GM18858 (cell line): ENCODE measurements at regions not wholly inside any gene's neighbourhood (a gene's known extent, or its start where the extent isn't known, plus 50 kb on each side); places are given as distances from the start of the nearest gene placed in this dataset.
"Not testable (repeated sequence)": the region's sequence is repeated elsewhere in the genome, so short reads cannot be mapped to it uniquely, and the experiment has no call there.

Experiments
- ATAC-seq: cut with Tn5 transposase; IDR thresholded peaks from one replicate; pipeline ENCODE4 v1.9.1; 2021; ENCODE audit not compliant: unreplicated experiment

DNA sequence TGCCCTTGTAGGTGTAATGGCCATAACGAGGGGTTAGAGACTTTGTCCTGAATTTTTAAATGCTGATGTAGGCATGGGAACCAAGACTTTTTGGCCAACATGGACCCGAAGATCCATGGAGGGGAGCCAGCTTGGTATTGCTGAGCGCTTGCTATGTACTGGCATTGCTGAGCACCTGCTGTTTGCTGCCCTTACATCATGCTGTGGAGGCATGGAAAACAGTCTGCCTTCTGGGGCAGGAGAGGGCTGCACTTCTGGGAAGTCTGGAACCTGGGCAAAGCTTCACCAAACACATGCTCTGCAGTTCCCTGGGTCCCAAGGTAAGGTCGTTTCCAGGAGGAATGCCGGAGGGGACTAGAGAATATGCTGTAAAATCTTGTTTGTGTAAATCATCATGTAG lies 86.3 kb upstream of the CNIH3 start:
- ATAC-seq = no peak

DNA sequence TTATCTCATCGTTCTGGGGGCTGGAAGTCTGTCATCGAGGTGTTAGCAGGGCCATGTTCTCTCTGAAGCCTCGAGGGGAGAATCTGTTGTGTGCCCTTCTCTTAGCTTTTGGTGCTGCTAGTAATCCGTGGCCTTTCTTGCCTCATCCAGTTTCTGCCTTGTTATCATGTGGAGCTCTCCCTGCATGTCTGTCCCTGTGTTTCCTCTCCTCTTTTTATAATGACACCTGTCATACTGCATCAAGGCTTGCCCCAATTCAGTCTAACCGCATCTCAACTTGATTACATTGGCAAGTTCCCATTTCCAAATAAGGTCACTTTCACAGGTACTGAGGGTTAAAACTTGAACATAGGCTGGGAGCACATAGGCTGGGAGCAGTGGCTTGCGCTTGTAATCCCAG lies 82.6 kb upstream of the CNIH3 start:
- no peak for ATAC-seq

DNA sequence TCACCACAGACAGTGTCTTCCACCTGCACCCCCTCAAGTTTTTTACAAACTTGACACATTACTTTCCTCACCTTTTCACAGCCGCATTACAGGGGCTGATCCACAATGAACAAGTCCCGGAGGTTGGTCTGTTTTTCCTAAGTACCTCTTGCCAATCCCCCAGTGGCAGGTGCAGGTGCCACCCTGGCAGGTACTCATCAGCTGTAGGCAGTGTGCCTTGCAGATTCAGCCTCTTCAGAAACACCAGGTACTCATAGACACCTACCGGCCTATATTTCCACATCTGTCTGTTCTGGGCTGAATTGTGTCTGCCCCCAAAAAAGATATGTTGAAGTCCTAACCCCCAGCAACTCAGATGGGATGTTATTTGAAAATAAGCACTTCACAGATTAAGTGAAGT lies 81.4 kb upstream of the CNIH3 start:
- no peak for ATAC-seq

DNA sequence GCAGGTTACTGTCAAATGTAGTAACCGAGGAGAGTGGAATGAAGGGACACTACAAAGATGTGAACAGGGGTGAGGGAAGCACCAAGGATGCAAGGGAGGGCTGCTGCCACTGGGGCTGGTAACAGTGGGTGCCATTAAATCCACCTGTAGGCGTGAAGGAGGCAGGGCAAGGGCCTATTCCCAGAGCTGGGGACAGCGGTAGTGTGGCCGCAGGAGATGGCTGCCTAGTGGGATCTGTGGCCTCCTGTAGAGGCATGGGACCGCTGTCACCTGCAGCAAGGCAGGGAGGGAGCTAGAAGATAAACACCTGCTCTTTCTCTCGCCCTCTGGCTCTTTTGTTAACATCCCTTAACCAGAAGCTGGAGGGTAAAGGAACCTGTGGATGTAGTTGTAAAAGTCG lies 80.5 kb upstream of the CNIH3 start:
- no peak for ATAC-seq

DNA sequence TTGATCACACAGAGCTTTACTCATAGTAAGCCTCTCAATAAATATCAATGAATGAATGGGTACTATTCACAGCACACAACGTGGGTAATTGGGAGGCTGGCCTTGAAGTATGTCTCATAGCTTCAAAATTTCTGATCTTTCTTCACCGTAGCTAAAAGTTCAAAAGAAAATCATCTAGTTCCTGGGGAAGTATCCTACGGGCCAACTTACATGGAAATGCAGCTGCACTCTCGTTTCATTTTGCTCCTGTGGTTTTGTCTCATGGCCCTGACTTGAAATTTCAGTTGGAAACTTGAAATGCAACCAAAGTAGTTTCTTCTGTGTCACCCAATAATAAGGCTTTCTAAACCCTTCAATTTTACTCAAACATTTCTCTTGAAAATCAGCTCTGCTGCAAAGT lies 76.1 kb upstream of the CNIH3 start:
- ATAC-seq = no peak

DNA sequence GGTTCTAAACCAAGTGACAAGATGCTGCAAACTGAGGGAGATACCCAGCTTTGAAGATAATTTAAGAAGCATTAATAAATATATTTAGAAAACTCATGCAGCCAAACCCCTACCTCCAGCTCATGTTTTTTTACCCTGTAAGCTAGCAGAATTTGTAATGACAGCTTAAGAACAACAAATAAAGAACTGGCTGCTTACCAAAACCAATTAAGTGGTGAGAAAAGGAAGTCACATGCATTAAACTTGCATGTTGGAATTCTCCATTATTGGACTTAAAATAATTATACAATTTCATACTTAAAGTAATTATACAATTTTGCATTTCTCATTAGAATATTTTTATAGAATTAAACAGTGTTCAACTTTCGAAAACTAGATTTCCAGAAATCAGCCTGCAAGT lies 75.6 kb upstream of the CNIH3 start:
- no peak for ATAC-seq

DNA sequence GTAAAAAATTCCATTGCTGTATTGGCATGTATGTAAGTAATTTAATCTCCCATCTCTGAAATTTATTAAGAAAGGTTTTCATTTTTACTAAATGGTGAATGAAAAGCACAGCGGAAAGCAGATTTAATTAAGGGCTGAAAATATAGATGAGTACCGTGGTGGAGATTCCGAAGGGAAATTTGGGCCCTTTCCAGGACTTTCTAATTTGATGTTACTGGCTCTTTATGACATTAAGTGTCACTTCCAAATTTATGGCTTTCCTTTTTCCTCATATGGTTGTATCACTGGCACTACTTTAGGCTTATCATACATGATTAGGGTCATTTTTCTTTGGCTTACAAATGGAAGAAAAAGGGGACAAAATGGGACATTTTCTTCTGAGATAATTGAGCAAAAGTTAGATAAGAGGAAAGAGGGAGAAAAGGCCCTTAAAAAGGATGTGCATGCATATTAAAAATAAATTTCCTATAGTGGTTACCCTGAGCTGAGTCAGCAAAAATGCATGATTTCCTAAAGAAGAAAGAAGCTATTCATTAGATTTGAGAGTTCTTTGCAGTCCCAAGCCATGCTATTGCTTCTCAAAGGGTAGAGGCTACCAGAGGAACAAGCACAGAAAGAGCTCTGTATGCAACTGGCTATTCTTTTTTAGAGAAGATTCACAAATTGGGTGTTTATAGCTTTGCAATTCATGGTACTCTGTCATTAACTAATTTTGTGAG lies 74.9 kb upstream of the CNIH3 start:
- no peak for ATAC-seq

DNA sequence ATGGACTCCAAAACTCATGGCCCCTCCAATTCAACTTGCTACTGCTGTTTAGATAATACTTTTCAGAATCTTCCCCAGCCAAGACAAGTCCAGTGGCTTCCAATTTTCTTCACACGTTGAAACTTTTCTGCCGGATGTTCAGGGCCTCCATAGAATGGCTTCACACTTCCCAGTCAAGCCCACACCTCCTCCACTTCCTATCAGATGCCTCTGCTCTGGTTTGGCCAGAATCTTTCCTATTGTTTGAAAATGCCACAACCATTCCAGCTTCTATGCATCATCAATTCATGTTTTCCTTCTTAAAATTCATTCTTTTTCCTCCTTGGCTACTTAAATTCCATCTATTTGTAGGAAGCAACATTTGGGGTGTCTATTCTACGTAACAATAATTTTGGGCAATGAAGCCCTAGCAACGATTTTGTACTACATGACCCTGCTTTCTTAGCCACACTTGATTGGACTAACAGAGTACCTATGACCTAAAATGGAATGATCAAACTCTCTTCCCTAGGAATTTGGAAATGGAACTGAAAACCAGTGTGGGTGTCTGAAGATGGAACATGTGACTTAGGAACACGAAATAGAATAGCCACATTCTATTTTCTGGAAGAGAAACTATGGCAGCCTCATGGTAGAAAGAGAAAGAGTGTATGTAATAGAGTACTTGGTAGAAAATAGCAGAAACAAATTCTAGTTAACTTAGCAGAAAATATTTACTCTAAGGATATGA lies 74.1 kb upstream of the CNIH3 start:
- ATAC-seq = no peak

DNA sequence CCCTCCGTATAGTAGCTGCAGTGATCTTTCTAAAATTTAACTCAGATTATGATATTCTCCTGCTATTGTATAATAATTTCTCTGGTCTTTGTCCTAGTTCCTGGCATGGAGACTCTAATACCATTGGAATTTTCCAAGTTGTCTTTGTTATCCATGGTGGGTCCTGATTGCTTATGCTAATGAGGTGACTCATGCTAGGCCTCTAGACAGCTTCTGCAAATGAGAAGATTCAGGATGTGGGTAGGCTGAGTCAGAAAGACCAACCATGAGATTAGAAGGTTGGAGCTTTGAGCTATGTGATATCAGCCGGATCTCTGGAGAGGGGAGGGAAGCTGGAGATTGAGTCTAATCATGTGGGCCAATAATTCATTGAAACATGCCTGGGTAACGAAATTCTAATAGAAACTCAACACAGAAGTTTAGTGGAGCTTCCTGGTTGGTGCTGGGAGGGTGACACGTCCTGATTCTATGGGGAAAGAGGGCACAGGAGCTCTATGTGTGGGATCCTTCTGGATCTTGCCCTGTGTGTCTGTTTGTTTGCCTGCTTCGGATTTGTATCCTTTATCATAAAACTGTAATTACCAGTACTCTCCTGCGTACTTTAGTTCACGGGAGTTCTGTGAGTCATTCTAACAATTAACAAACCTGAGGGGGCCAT lies 73.2 kb upstream of the CNIH3 start:
- ATAC-seq = no peak

DNA sequence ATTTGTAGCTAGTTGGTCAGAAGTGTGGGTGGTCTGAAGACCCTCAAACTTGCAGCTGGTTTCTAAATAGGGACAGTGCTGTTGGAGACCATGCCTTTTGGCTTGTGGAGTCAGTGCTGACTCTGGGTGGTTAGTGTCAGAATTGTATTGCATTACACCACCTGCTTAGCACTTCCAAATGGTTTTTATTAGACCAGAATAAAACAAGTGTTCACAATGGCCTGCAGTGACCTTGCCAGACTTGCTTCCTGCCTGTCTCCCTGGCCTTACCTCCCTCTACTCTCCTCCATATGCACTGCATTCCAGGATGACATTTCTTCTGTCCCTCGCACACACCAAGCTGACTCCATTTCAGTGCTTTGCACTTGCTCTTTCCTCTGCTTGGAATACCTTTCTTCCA lies 72.7 kb upstream of the CNIH3 start:
- no peak for ATAC-seq

DNA sequence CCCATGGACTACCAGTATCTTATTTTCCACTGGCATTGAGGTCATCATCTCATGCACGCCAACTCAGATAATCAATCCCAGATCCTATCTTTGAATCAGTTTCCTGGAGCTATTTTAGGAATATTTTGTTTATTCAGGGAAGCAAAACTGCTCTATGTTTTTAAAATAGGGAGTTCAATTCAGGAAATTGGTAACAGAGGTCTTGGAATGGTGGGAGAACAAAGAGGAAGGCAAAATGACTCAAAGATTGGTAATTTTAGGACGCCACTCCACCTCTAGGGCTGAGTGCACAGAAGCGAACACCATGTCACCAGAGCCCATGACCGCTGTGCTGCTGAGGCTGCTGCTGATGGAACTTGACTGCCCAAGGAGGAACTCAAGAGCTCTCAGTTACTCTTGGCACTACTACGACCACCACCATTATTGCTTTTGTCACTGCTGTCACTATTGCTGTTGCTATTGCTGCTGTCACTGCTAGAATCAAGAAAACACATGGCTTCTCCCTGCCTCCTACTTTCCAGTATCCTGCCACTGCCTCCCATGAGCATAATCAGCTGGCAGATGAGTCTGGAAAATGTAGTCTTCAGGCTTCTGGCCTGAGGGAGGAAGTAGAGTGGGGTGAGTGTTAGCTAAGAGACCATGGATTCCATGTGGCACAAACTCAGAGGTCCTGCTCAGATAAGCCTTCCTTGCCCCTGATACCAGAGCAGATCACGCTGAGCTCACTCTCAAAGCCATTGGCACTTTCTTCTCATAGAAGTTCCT lies 71.6 kb upstream of the CNIH3 start:
- ATAC-seq = no peak

DNA sequence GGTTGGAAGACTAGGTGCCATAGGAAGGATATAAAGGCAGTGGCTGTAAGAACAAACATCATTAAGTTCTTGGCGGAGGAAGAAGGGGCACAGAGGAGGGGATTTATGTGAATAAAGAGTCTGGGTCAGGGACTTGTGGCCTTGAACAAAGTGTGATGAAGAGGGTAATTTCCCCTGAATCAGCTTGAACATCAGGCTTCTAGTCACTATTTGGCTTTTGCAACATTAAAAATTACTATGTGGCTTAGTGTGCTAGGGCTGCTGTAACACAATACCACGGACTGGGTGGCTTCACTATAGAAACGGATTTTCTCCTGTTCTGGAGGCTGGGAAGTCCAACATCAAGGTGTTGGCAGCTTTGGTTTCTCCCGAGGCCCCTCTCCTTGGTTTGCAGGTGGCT lies 70.5 kb upstream of the CNIH3 start:
- ATAC-seq = no peak

DNA sequence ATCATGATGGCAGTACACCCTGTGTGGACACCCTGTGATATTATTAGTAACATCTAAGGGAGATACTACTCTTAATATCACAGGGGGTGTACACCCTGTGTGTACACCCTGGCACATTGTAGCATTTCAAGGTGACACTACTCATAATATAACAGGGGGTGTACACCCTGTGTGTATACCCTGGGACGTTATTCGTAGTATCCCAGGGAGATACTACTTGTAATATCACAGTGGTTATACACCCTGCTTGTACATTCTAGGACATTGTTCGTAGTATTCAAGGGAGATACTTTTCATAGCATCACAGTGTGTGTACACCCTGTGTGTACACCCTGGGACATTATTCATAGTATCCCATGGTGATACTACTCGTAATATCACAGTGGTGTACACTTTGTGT lies 67.4 kb upstream of the CNIH3 start:
- ATAC-seq = no peak

DNA sequence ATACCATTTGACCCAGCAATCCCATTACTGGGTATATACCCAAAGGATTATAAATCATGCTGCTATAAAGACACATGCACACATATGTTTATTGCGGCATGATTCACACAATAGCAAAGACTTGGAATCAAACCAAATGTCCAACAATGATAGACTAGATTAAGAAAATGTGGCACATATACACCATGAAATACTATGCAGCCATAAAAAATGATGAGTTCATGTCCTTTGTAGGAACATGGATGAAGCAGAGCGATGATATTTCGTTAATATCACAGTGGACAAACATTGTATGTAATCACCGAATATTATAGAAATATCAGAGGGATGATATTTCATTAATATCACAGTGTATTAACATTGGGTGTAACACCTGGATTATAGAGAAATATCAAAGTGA lies 64.9 kb upstream of the CNIH3 start:
- not testable (repeated sequence) for ATAC-seq

DNA sequence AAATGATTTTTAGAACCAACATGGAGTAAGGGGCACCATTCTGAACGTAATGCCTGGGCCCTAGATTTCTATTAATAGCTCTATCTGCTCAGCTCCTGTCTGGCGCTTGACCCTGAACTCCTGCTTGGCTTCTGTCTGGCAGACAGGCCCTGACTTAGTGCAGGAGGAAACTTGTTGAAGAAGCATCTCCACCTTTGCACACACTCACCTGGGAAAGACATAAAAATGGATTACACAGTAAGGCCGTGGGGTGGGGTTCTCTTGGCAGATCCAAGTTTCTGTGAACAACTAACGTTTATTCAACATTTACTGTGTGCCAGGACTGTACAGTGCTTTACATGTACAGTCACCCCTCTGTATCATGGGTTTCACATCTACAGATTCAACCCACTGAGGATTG lies 62.1 kb upstream of the CNIH3 start:
- no peak for ATAC-seq

DNA sequence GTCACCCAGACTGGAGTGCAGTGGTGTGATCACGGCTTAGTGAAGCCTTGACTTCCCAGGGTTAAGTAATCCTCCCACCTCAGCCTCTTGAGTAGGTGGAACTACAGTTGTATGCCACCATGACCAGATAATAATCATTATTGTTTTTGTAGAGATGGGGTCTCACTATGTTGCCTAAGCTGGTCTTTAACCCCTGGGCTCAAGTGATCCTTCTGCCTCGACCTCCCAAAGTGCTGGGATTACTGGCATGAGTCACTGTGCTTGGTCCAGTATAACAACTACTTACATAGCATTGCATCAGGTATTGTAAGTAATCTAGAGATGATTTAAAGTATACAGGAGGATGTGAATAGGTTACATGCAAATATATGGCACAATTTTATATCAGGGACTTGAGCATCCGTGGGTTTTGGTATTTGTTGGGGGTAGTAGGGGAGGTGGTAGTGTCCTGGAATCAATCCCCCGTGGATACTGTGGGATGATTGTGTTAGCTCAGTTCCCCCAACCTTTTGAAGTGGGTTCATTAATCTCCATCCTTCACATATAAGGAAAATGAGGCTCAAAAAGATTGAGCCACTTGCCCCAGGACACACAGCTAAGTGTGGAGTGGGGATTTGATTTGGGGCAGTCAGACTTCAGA lies 61.4 kb upstream of the CNIH3 start:
- no peak for ATAC-seq

DNA sequence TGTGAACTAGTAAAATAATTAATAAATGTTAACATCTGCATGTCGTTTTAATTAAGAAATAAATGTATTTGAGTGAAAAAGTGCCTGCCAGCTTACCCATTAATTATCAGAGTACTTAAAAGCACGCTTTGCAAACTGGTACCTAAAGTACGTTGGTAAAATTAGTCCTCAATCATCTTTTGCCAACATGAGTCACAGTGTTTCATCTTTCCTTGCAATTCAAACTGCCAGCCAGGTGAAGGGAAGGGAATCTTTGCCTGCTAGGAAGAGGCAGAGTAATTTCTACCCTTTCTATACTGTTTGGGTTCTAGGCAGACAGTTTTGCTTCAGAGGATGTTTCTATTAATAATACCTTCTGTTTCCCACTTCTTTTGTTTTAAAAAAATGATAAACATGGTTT lies 57.2 kb upstream of the CNIH3 start:
- no peak for ATAC-seq

DNA sequence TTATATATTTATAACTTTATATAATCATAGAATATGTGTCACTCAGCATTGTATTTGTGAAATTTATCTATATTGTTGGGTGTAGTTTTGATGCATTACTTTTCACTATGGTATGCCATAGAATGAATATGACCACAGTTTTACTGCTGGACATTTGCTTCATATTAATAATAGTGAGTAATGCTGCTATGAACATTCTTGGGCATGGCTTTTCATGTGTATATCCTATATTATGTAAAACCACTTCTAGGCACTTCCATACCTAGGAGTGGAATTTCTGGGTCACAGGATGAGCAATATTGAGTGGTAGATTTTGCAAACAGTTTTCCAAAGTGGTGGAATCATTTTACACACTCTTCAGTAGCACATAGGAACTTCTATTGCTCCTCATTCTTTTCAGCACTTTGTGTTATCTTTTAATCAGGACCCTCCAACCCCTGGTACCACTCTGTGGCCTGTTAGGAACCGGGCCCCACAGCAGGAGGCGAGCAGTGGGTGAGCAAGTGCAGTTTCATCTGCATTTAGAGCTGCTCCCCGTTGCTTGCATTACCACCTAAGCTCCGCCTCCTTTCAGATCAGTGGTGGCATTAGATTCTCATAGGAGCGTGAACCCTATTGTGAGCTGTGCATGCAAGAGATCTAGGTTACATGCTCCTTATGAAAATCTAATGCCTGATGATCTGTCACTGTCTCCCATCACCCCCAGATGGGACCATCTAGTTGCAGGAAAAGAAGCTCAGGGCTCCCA lies 56.0 kb upstream of the CNIH3 start:
- no peak for ATAC-seq

DNA sequence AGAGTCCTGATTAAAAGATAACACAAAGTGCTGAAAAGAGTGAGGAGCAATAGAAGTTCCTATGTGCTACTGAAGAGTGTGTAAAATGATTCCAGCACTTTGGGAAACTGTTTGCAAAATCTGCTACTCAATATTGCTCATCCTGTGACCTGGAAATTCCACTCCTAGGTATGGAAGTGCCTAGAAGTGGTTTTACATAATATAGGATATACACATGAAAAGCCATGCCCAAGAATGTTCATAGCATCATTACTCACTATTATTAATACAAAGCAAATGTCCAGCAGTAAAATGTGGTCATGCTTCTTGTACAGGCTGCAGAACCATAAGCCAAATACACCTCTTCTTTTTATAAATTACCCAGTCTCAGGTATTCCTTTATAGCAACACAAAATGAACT lies 53.2 kb upstream of the CNIH3 start:
- ATAC-seq = not testable (repeated sequence)

DNA sequence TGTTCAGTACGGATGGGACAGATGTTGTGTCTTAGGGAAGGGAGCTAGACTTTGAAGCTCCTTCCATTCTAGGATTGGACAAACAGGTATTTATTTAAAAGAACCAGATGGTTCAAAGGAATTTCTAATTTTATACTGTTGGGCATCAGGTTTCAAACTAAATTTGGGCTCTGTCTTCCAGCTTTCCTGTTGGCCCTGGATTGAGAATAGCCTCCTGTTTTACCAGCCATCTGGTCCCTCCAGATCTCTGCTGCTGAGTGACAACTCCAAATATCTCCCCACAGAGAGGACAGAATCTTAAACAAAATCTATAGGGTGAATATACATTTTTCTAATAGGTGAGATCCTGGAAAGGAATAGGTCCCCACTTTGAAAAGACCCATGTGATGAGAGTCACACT lies 52.5 kb upstream of the CNIH3 start:
- ATAC-seq = no peak
